Femur (tissue), 1 donor: ENCODE measurements at regions not wholly inside any gene's neighbourhood (a gene's known extent, or its start where the extent isn't known, plus 50 kb on each side); places are given as distances from the start of the nearest gene placed in this dataset.

ENCODE experiments used
- DNase-seq: peaks from one replicate; pipeline ENCODE4 v3.0.0-alpha.2; 2017

DNA sequence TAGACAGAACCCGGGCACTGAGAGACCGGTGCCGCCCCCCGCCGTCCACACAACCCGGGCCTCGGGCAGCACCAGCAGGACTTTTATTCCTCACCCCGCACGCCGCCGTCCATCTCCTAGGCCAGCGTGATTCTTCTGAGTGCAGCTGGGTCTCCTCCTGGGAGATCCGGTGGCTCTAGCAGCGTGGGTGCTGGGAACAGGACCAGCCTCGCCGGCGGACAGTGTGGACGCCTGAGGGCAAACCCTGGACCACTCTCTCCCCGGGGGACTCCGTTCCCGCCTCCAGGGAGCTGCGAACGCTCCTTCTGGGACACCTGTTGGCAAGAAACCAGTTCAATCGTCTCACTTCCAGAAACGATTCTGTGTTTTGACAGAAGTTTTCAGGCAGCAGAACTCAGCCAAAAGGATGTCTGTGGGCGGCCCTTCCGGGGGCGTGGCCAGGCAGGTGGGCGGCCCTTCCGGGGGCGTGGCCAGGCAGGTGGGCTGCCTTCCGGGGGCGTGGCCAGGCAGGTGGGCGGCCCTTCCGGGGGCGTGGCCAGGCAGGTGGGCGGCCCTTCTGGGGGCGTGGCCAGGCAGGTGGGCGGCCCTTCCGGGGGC lies 130.7 kb downstream of the DLL1 start:
- no peak for DNase-seq

- DNase-seq, result no peak
Observed at GRCh38 chr6:170159022-170159965, 131.6 kb downstream of the DLL1 start.

GRCh38 chr6:170158296-170159021 lies 132.4 kb downstream of the DLL1 start:
- DNase-seq, result no peak

DNA sequence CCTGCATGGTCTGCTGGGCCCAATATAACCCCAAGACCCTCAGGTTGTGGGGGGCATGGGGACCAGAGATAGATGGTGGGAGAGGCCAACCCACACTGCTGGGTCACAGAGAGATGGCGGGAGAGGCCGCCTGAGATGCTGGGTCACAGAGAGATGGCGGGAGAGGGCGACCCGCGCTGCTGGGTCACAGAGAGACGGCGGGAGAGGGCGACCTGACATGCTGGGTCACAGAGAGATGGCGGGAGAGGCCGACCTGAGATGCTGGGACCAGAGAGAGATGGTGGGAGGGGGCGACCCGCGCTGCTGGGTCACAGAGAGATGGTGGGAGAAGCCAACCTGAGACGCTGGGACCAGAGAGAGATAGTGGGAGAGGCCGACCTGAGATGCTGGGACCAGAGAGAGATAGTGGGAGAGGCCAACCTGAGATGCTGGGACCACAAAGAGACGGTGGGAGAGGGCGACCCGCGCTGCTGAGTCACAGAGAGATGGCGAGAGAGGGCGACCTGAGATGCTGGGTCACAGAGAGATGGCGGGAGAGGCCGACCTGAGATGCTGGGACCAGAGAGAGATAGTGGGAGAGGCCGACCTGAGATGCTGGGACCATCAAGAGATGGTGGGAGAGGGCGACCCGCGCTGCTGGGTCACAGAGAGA lies 133.2 kb downstream of the DLL1 start:
- no peak for DNase-seq

DNA sequence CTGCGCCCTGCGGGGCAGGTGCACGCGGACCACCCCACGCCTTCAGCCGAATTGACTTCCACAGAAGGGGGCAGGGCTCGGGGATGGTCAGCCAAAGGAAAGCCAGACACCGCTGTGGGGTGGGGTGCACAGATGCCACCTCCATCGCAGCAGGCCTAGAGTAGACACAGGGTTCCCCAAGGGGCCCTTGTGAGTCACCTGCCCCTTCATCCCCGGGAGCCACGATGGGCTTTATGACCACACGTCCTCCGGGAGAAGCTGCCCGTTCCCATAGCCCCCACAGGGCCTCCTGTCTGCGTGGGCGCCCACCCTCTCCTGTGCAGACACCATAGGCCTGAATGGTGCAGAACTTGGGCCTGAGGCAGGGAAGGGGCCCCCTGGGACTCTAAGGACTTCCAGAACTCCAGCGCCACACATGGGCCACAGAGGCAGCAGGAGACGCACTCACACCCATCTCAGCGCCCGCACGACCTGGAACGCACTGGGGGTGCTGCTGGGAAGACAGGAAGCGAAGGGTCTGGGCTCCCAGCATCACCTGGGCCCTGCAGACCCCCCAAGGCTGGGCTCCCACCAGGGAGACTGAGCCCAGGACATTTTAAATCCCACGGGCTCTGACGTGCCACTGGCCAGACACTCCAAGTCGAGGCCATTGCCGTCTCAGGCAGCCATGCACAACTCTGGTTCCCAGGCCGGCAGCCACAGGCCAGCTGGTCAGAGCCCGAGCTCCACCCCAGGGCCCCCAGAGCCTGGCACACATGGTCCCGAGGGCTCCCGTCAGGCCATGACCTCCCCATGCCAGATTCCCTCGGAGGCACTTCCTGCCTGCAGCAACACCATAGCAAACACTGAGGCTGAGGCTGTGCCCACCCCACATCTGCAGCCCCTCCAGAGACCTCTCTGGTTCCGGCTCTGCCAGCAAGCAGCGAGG lies 134.2 kb downstream of the DLL1 start:
- no peak for DNase-seq

DNA sequence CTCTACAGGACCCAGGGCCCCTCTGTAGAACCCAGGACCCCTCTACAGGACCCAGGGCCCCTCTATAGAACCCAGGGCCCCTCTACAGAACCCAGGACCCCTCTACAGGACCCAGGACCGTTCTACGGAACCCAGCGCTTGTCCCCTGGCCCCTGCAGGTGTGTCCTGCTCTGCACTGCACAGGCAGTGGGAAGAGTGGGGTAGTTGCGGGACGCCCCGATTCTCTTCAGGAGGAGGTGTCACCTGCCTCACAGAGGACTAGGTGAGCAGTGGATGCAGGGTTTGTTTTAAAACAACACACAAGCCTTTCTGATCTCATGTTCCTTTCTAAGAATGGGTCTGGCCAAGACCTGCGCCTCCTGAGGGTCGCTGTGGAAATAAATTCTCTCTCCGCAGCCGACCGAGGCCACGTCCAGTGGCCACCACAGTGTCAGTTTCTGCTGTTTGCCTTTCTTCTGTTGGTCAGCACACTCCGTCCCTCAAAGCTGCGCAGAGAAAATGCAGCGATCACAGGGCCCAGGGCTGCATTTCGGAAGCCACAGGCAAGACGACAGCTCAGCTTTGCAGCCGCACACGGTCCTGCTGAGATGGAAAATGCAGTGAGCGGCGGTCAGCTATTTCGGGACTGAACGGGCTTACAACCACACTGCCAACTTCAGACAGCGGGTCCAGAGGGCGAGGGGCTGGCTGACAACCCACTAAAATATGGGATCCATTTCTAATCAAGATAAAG lies 135.2 kb downstream of the DLL1 start:
- no peak for DNase-seq

DNA sequence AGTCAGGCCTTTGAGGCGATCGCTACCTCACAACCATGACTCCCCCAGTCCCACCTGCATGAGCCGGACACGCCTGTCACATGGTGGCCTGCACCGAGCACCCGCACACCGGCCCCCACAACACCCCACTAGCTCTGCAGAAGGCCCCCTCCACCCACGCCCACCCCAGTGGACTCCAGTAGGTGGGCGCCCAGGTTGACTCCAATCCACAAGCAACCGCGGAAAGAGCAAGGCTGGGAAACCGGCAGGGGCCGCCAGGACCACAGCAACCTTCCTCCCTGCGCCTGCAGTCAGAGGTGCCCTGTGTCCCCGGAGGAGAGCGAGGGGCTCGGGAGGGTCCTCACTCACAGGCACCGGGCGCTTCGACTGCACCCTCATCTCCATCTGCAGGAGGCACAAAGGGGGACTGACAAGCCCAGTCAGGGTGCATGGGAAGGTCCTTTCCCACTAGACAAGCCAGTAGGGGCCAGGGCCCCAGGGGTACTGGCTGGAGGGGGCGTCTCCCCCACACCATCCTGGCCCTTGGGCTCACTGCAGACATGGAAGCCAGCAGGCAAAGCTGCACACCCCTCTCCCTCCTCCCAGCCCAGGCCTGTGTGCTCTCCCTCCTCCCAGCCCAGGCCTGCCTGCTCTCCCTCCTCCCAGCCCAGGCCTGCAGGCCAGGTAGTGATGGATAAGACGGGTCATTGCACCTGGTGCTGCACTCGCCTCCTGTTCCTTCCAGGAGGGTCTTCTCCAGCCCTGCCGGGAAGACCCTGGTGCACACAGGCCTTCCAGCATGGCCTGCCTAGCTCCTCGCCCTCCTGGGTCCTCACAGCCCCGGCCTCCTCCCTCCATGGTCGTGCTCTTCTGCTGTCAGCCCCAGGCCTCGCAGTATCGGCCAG lies 137.2 kb downstream of the DLL1 start:
- DNase-seq, result no peak

DNA sequence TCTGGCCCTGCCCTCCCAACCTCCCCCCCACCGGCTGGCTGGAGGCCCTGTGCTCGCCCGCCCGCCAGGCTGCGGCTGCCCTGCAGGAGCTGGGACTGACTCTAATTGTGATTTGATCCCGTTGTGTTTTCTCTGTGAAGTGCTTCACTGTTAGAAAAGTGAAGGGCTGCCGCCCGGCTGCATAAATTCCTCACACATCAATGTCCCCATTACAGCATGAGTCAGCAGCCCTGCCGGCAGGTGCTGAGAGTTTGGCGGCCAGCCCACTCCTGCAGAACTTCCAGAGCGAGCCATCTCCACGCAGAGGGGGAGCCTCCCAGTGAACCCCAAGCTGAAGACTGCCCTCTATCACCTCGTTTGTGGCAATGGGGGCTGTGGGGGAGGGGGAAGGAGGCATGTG lies 137.9 kb downstream of the DLL1 start:
- DNase-seq, result no peak

- peak; percentile 72 for DNase-seq
Observed at GRCh38 chr6:170152124-170152926, 138.6 kb downstream of the DLL1 start.

DNA sequence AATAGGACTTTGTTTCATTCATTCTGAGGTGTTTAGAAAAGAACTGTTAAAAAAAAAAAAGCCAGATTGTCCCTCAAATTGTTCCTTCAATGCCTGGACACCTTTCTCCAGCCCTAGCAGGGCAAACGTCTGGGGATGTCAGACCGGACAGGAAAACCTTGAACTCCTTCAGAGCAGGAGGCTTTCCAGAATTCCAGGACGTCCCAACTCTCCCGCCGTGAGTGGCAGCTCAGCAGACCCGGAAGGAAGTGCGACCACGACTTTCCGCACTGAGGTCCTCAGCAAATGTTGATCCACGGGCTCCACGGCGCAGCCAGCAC lies 139.1 kb downstream of the DLL1 start:
- DNase-seq, result no peak

- DNase-seq, result no peak
Observed at GRCh38 chr6:170151321-170151771, 139.5 kb downstream of the DLL1 start.

DNA sequence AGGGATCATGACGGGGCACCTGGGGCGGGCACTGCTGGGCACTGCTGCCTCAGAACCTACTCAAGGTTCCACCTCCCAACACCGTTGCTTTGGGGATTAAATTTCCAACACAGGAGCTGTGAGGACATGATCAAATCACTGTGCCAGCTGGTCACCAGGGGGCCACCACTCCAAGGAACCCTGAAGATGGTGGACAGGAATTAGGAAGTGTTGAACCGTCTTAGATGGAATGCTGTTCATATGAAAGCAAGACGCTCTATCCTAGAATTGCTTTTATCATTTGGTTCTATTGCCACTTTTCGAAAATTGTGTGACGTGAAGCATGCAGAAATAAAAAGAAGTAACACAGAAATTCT lies 140.3 kb downstream of the DLL1 start:
- no peak for DNase-seq

DNA sequence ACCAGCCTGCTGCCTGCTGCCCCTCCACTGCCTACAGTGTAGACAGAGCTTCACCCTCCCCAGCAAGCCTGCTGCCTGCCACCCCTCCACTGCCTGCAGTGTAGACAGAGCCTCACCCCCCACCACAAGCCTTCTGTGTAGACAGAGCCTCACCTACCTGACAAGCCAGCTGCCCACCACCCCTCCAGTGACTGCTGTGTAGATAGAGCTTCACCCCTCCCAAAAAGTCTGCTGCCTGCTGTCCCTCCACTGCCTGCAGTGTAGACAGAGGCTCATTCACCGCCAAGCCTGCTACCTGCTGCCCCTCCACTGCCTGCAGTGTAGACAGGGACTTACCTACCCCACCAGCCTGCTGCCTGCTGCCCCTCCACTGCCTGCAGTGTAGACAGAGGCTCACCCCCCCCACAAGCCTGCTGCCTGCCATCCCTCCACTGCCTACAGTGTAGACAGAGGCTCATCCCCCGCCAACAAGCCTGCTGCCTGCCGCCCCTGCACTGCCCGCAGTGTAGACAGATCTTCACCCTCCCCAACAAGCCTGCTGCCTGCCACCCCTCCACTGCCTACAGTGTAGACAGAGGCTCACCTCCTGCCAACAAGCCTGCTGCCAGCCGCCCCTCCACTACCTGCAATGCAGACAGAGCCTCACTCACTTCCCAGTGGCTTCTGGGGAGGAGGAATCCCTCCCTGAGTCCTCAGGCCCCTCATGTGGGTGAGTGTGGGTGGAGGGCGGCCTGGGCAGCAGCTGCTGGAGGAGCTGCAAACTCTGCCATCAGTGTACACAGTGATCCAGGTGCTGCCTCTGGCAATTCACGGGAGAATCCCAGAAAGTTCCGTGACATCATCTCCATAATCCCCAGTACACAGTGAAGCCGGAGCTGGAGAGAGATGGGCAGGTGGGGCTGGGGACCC lies 140.9 kb downstream of the DLL1 start:
- no peak for DNase-seq

GRCh38 chr6:170148709-170149470 lies 142.0 kb downstream of the DLL1 start:
- DNase-seq, result no peak

DNA sequence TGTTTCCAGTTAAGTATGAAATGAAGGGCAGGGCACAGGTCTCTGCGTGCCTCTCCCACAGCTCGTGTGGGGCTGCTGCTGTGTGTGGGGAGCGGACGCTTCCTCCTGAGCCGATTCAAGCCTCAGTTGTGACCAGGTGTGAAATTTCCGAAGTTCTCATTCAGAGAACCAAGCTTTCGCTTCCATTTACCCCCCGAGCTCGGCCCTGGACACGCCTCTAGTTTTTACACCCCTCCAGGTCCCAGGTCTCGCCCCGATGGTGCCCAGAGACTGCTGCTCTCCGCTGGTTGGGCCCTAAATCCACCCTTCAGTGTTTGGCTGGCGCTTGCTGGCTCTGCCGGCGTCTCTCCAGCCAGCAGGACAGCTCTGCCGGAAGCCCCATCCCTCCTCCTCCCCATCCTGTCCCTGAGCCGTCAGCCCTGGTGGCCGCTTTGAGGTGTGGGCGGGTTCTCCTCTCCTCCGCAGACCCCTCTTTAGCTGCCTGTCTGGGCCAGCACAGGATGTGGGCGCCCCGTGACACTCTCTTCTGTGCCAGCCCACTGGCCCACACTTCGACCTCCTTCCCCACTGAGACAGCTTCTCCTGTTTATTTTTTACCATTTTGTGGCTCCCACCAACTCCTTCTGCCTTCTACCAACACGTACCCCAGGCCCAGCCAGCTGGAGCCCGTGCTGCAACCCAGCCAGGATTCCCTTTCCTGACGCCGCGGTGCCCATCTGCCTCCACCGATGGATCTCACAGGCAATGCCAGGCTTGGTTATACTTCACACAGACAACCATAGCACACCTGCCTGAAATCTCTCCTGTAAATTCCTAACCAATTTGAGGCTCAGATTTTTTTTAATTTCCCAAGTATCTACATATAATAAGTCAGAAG lies 142.8 kb downstream of the DLL1 start:
- DNase-seq, result peak; percentile 59

DNA sequence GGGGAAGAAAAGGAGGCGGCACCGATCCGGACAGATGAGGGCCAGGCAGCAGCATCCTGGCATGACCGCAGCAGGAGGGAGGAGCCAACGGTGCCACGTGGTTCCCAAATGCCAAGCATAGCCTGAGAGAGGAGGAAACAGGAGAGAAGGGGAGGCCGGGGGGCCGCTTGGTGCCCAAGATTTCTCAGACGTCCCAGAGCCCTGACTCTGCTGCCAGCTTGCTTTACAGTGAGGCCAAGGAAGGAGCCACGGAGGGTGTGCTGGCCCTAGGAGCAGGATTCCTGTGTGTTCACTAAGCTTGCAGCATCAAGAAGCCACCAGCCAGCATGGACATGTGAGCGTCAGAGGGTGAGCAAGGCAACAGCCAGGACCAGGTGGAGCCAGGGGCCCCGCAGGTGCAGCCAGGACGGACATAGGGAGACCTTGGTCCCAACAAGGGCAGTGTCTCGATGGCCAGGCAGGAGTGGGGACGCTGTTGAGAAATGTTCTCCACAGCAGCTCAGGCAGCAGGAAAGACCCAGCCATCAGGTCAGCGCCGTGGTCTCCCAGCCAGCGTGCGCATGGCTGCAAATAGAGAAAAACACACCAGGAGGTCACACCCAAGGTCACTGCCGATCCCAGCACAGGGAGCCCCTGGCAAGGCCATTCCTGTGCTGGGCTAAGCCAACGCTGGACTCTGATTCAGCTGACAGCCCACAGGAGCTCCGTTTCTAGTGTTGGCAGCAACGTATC lies 143.7 kb downstream of the DLL1 start:
- DNase-seq, result no peak
